ENCODE measurements at regions not wholly inside any gene's neighbourhood (a gene's known extent, or its start where the extent isn't known, plus 50 kb on each side); places are given as distances from the start of the nearest gene placed in this dataset.

- TF ChIP-seq SPI1 (IDR thresholded peaks at IDR 0.05; ENCODE audit: low read depth, low read length): no peak
- no peak for TF ChIP-seq TAF1 (IDR thresholded peaks at IDR 0.05; ENCODE audit: low read depth, low read length)
- TF ChIP-seq POLR2A (IDR thresholded peaks at IDR 0.05; ENCODE audit: low read depth, low read length): no peak
- no peak for TF ChIP-seq POLR2AphosphoS5 (IDR thresholded peaks at IDR 0.05; ENCODE audit: low read depth, low read length)
- TF ChIP-seq POU2F2 (IDR thresholded peaks at IDR 0.05; ENCODE audit: low read depth, low read length): no peak
- TF ChIP-seq PAX5 (IDR thresholded peaks at IDR 0.05; ENCODE audit: insufficient read depth, low read length, severe bottlenecking): no peak
- no peak for FAIRE-seq
- no peak for DNase-seq (ENCODE audit: insufficient read length, low spot score)
These were observed 194.8 kb upstream of the SEL1L start for GRCh38 chr14:81728447-81728846.

- DNase-seq (ENCODE audit: insufficient read length, low spot score) (no peak), FAIRE-seq (no peak)
- TF ChIP-seq POU2F2 (IDR thresholded peaks at IDR 0.05; ENCODE audit: low read depth, low read length) (no peak), PAX5 (IDR thresholded peaks at IDR 0.05; ENCODE audit: insufficient read depth, low read length, severe bottlenecking) (no peak), SPI1 (IDR thresholded peaks at IDR 0.05; ENCODE audit: low read depth, low read length) (no peak), POLR2AphosphoS5 (IDR thresholded peaks at IDR 0.05; ENCODE audit: low read depth, low read length) (no peak)
These were observed 196.0 kb upstream of the SEL1L start for GRCh38 chr14:81729622-81730021.

GRCh38 chr14:81737938-81738337, 204.3 kb upstream of the SEL1L start:
- DNase-seq (ENCODE audit: insufficient read length, low spot score): no peak
- FAIRE-seq: no peak
- no peak for TF ChIP-seq PAX5 (IDR thresholded peaks at IDR 0.05; ENCODE audit: insufficient read depth, low read length, severe bottlenecking)

GRCh38 chr14:81738946-81739659, 205.4 kb upstream of the SEL1L start:
- no peak for TF ChIP-seq SPI1 (IDR thresholded peaks at IDR 0.05; ENCODE audit: low read depth, low read length)
- no peak for TF ChIP-seq TAF1 (IDR thresholded peaks at IDR 0.05; ENCODE audit: low read depth, low read length)
- TF ChIP-seq POLR2AphosphoS5 (IDR thresholded peaks at IDR 0.05; ENCODE audit: low read depth, low read length): no peak
- TF ChIP-seq PAX5 (IDR thresholded peaks at IDR 0.05; ENCODE audit: insufficient read depth, low read length, severe bottlenecking): no peak
- no peak for TF ChIP-seq POU2F2 (IDR thresholded peaks at IDR 0.05; ENCODE audit: low read depth, low read length)
- TF ChIP-seq POLR2A (IDR thresholded peaks at IDR 0.05; ENCODE audit: low read depth, low read length): no peak

GRCh38 chr14:81743605-81744004, 210.0 kb upstream of the SEL1L start:
- FAIRE-seq: no peak
- no peak for DNase-seq (ENCODE audit: insufficient read length, low spot score)
- TF ChIP-seq TAF1 (IDR thresholded peaks at IDR 0.05; ENCODE audit: low read depth, low read length) (no peak), POLR2A (IDR thresholded peaks at IDR 0.05; ENCODE audit: low read depth, low read length) (no peak), POU2F2 (IDR thresholded peaks at IDR 0.05; ENCODE audit: low read depth, low read length) (no peak), SPI1 (IDR thresholded peaks at IDR 0.05; ENCODE audit: low read depth, low read length) (no peak)

More at GRCh38 chr14:81738946-81739659, 205.4 kb upstream of the SEL1L start:
- FAIRE-seq (no peak), DNase-seq (ENCODE audit: insufficient read length, low spot score) (no peak)

GRCh38 chr14:81751198-81751597, 217.5 kb upstream of the SEL1L start:
- TF ChIP-seq SPI1 (IDR thresholded peaks at IDR 0.05; ENCODE audit: low read depth, low read length) (no peak), POLR2A (IDR thresholded peaks at IDR 0.05; ENCODE audit: low read depth, low read length) (no peak), POLR2AphosphoS5 (IDR thresholded peaks at IDR 0.05; ENCODE audit: low read depth, low read length) (no peak), TAF1 (IDR thresholded peaks at IDR 0.05; ENCODE audit: low read depth, low read length) (no peak), PAX5 (IDR thresholded peaks at IDR 0.05; ENCODE audit: insufficient read depth, low read length, severe bottlenecking) (no peak), POU2F2 (IDR thresholded peaks at IDR 0.05; ENCODE audit: low read depth, low read length) (no peak)
- FAIRE-seq (no peak), DNase-seq (ENCODE audit: insufficient read length, low spot score) (no peak)

- FAIRE-seq (no peak), DNase-seq (ENCODE audit: insufficient read length, low spot score) (no peak)
- TF ChIP-seq POLR2A (IDR thresholded peaks at IDR 0.05; ENCODE audit: low read depth, low read length) (no peak), POLR2AphosphoS5 (IDR thresholded peaks at IDR 0.05; ENCODE audit: low read depth, low read length) (no peak), TAF1 (IDR thresholded peaks at IDR 0.05; ENCODE audit: low read depth, low read length) (no peak), SPI1 (IDR thresholded peaks at IDR 0.05; ENCODE audit: low read depth, low read length) (no peak), PAX5 (IDR thresholded peaks at IDR 0.05; ENCODE audit: insufficient read depth, low read length, severe bottlenecking) (no peak), POU2F2 (IDR thresholded peaks at IDR 0.05; ENCODE audit: low read depth, low read length) (no peak)
These were observed 225.9 kb upstream of the SEL1L start for GRCh38 chr14:81759541-81759940.

- no peak for DNase-seq (ENCODE audit: insufficient read length, low spot score)
- TF ChIP-seq TAF1 (IDR thresholded peaks at IDR 0.05; ENCODE audit: low read depth, low read length) (no peak), POLR2AphosphoS5 (IDR thresholded peaks at IDR 0.05; ENCODE audit: low read depth, low read length) (no peak), POLR2A (IDR thresholded peaks at IDR 0.05; ENCODE audit: low read depth, low read length) (no peak), SPI1 (IDR thresholded peaks at IDR 0.05; ENCODE audit: low read depth, low read length) (no peak), PAX5 (IDR thresholded peaks at IDR 0.05; ENCODE audit: insufficient read depth, low read length, severe bottlenecking) (no peak), POU2F2 (IDR thresholded peaks at IDR 0.05; ENCODE audit: low read depth, low read length) (no peak)
- no peak for FAIRE-seq
These were observed 232.1 kb upstream of the SEL1L start for GRCh38 chr14:81765651-81766275.

GRCh38 chr14:81766321-81766915, 232.8 kb upstream of the SEL1L start:
- TF ChIP-seq TAF1 (IDR thresholded peaks at IDR 0.05; ENCODE audit: low read depth, low read length): no peak
- no peak for TF ChIP-seq PAX5 (IDR thresholded peaks at IDR 0.05; ENCODE audit: insufficient read depth, low read length, severe bottlenecking)
- FAIRE-seq (no peak), DNase-seq (ENCODE audit: insufficient read length, low spot score) (no peak)

Measured in GM12891 (cell line).